NCI-H446 treated with DMSO at 0.1 percent for 48 hours (cell line): ENCODE measurements at regions not wholly inside any gene's neighbourhood (a gene's known extent, or its start where the extent isn't known, plus 50 kb on each side); places are given as distances from the start of the nearest gene placed in this dataset.

ENCODE experiments used
- DNase-seq: peaks from one replicate; lab custom pipeline; 2025; lab: John Stamatoyannopoulos, UW

DNA sequence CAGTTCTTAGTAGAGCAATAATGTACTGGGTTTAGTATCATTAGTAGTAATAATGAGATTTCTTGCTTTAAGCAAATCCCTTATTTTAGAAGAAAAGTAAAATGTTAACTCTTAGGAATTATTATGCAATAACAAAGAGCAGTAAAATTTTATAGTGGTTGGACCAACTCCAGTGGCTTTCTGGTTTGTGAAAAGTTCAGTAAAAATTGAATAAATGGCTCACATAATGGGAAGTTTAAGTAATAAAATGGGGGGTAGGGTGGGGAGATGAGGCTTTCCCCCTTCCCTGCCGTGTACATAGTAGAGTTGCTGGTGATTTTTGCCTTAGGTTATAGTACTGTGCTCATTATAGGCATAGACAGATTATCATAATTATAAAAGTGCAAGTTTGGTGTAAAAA, 250.5 kb upstream of the ATP2B1 start:
- no peak for DNase-seq

DNA sequence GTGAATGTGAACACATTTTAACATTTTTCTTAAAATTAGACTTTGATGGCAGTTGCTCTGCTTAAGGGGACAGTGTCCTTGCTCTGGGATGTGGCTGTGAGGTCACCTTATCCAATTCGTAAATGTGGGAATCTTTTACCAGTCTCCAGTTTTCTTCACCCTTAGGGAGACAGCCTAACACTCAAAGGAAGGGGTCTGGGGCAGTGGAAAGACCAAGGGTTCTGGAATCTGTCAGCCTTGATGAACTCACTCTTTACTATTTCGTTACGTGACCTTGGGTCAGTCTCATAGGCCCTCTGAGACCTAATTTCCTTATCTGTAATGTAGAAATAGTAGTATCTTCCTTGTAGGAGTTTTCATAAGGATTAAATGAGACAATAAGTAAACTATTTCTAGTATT, 245.6 kb upstream of the ATP2B1 start:
- no peak for DNase-seq

DNA sequence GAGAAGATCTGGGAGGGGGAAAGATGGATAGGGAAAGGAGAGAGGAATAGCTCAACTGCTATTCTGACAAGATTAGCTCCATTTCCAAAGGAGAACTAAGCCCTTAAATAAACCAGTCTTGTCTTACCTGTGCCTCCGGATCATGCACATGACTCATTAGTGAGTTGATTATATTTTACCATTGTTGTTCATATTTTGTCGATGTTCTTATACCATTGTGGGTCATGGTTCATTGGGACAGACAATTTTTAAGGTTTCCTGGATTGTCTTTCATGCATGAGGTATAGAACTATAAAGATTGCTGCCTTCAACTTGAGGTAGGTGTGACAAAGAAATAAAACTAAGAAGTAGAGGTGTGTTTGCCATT, 243.0 kb upstream of the ATP2B1 start:
- no peak for DNase-seq

DNA sequence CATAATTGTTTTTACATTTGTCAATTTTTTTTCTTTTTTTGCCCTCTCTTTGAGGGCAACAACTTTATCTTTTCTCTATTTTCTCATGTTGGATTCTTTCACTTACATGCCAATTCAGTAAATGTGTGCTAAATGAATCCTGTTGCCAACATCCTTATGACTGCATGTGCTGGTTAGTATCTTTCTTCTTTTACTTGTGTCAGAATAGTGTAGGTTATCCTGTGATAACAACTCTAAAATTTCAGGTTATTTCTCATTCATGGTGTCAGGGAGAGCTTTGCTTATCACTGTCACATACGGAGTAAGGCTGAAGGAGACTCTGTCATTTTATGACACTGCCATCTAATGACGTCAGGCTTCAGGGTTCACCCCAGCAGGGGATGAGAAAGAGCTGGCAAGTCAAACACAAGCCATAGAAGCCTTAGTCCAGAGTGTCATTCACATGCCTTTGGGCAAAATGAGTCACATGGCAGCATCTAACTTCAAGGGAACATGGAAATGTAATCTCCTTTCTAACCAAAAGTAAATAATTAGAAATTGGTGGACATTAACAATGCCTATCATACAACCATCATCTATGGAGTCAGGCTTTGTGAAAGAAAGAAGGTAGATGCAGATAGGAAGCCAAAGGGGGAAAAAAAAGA, 242.5 kb upstream of the ATP2B1 start:
- no peak for DNase-seq

DNA sequence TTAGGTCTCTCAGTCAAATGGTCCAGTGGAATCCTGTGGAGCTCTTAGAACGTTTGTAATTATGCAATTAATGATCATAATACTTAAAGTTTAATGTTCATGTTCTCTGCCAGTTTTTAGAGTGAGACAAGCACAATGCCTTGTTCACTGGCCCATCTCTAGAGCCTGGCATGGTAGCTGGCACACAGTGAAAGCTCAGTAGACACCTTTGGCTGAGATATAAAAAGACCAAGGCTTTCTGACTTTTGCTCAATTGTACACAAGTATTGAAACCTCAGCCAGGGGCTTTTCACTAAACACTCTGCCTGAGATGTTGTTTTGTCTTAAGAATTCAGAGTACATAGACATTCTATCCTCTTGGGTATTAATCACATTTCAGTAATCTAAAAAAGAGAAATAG, 241.8 kb upstream of the ATP2B1 start:
- no peak for DNase-seq

DNA sequence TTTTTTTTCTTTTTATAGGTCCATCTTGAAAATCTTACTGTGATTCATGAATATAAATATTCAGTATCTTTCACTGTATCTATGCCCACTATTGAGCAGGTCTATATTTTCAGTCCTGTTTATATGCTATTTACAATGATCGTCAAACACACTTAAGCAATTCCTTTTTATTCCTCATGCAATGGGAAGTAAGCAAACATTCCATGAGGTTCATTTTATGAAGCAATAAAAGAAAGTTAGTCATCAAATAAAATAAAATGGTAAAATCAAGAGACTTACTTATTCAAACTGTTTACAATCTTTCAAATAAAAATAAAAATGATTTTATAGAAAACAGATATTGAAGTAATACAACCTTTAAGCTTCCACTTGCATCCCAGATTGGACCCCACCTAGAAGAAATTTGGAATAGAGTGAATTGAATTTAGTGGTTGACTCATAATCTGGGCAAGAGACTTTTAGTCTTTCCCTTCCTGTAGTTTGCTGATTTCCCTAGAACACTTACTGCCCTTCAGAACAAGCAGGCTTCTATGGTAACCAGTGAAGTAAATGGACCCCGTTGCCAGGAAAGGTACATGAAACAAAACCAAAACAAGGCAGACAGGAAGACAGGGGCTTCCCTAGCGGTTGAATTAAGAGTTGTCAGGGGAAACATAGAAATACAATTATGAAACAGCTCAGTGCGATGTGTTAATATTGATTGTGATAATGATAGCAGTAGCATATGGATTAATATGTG, 241.0 kb upstream of the ATP2B1 start:
- peak; percentile 21 for DNase-seq

DNA sequence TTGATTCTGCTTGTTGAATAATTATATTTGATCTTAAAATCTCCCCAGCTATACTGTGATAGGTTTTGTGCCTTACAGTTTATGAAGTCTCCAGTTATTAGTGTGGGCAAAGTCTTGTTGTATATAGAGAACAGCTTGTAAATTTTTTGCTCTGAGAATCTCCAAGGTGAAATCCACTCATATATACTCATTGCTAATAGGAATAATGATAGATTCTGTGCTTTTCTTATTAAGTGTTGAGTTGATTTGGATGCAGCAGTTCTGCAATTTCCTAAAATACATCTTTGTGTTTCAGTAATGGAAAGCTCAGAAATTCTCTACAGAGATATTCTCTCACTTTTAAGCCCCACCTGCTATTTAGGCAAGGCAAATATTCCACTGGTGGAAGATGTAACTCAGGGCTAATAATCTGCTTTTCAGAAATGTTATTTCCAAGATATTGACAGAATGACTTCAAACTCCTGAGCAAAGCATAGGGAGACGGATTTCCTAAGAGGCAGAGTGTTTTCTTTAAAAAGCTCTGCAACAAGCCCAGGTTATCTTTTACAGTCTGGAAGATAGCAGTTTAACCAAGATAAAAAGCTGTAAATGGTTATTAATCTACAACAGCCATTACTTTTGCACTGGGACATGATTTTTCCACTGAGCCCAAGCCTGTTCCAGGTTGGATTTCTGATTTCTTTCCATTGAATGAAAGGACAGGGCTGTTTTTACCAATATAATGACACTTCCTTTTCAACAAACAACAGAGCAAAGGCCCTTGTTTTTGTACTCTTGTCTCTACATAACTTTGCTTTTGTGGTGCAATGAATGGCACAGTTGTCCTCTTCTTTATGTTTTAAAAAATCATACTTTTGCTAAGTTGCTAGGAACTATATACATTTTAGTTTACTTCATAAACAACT, 239.9 kb upstream of the ATP2B1 start:
- DNase-seq = no peak

DNA sequence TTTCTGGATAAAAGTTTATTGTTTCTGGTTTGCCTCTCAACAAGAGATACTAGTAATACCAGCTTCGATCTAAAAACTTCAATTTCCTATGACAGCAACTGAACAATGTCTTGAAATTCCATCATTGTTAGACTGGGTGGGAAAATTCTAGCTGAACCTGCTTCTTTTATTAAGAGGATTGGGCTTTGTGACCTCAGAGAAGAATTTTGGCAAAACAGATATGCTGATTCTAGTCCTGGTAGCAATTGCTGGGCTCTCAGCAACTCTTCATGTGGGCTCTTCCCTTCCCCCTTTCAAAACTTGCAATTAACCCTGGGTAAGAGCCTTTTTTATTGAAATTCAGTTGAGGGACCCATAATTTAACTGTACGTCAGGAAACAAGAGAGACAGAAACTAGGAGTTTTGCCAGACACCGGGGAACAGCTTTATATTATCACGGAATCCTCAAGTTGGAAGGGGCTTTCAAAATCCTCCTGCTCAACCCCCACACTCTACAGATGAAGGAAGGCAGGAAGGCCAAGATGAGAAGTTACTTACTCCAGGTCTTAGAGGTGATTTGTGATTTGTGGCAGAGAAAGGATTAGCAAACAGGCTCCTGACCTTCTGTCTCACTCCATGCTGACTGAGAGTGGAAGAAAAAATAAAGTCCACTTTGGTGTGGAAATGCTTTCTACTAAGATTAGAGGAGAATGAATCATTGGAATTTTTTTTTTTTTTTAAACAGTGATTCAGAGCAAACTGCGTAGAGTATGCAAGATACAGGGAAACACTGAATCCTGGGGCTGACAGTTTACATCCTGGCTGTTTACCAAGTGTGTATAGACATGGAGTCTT, 239.0 kb upstream of the ATP2B1 start:
- no peak for DNase-seq

DNA sequence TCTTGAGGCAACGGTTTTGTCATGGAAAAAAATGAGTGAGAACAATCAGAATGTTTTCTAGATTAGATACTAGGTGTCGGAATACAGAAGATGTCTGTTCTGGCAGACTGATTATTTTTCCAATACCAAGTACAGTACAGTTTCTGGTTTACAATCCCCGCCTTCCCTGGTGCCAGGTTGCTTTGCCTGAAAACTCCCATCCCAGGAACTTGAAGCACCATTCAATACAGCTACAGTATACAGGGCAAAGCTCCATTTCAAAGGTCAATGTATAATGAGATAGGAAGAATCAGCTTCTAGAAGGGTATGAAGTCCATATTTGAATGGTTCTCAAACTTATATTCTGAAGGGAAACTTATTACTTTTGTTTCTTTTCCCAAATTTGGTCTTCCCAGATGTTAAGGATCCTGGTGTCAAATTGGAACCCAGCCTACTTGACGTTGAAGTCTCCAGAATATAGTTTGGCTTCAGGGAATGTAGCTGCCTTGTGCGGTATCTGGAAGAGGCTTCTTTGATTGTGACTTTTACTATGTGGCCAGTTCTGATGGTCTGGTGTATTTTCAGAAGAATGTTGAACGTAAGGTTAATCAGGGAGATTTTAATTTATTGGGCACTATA, 238.0 kb upstream of the ATP2B1 start:
- DNase-seq = no peak

DNA sequence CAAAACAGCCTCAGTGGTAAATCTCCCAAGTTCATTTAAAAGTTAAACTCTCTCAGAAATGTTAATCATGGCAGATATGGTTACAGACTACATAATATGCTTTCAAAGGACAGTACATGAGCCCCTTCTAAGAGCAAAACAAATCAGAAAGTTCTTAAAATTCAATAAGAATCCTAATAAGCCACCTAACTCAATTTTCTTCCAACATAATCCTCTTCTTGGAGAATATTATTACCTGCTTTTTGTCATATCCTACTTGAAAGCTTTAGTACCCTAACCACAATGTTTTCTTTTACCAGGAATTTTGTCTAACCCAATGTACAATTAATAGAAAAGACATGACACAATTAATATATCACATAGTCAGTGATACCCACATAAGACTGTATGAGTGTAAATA, 236.5 kb upstream of the ATP2B1 start:
- no peak for DNase-seq

DNA sequence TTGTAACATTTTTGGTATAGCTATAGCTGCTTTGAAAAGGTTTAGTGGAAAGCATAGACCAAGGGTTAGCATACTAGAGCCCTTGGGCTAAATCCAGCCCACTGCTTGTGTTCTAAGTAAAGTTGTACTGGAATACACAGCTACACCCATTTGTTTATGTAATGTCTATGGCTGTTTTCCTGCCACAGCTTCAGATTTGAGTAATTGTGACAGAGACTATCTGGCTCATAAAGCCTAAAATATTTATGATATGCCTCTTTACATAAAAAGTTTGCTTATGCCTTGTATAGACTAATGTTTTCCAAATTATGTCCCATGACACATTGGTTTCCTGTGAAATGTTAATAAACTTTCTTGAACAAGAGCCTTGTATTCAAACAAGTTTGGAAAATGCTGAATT, 234.8 kb upstream of the ATP2B1 start:
- no peak for DNase-seq

DNA sequence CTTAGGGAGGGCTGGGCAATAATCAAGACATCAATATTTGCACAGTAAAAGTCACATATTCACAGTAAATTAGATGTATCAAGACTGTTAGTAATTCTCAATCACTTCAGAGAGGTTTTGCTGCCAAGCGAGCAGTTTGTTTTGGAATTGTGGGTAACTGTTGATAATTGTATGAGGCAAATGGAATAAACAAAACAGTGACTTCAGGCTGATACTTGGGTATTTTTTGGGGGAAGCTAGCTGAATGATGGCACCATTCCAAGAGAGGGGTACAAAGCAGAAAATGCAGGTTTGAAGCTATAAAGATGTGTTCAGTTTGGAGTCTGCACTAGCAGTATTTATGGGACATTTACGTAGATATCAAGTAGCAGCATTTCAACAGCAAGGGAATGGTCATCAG, 232.8 kb upstream of the ATP2B1 start:
- DNase-seq = no peak

DNA sequence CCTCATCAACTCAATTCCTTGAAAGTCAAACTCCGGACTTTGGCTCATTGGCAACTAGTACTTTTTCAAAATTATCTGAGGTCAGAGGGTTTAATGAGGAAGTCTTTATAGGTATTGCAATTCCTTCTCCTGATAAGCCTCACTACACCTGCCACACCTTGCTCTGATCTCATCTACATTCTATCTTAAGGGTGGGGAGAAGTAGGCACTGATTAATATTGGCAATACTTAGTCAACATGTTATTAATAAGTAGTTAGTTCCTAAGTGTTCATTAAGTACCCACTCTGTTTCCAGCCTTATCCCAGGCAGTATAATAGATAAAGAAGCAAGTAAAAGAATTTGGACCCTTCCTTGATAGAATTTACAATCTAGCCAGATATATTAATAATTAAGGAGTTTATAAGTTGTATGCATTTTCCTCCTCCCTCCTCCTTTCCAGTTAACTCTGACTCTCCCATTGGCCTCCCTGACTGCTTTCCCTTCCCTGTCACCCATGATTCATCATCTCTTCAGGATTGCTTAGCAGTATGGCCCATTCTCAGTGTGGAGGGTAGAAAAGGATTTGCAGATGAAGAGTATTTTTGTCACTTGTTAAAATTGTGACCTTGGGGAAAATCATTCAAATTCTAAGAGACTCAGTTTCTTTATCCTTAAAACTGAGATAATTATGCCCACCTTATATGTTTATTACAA, 231.0 kb upstream of the ATP2B1 start:
- DNase-seq = no peak

DNA sequence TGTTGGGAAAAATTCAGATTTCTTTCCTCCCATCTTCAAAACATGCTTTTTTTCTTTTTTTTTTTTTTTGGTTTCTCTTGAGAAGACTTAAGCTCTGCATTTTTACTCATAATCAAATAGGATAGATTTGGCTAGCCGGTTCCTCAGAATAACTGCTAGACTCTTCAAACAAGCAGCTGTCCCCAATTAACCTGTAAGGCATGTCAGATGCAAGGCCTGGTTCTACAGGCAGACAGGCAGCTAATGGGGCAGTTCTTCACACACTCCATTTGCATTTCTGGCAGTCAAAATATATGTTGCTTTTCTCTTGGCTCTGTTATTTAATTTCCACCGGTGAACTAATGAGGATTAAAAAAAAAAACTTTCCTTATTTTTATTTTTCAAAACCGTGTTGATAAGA, 228.0 kb upstream of the ATP2B1 start:
- DNase-seq = peak; percentile 29

DNA sequence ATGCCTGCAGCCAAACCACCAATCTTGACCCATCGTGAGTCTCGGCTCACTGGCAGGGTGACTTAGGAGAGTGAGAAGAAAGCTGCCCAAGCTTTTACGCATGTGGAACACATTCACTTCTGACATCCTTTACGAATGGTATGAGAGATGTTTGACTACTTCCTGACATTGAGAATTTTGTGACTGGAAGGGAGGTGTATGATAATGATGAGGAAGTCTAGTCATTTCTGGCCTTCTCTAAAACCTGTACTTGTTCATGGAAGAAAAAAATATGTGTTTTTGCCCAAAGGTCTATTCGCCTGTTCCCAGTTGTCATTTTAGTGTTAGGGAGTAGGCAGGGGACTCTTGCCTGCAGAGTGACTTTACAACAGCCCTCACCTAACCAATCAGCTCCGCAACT, 227.2 kb upstream of the ATP2B1 start:
- no peak for DNase-seq

DNA sequence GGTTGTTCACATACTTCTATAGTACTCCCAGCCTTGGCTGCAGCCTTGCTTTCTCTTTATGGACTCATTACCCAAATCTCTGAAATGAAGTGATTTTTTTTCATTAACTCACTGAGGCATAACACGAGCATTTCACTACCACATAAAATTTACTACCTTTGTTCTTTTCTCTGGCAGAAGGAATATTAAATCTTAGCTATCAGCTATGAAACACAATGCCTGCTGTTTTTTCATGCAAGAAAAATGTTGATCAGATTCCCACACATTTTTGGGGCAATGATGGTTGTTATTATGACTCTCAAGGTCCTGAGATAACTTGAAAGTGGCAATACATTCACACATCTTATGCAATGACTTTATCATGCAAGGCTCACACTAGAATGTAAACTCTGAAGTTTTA, 225.3 kb upstream of the ATP2B1 start:
- DNase-seq = no peak

DNA sequence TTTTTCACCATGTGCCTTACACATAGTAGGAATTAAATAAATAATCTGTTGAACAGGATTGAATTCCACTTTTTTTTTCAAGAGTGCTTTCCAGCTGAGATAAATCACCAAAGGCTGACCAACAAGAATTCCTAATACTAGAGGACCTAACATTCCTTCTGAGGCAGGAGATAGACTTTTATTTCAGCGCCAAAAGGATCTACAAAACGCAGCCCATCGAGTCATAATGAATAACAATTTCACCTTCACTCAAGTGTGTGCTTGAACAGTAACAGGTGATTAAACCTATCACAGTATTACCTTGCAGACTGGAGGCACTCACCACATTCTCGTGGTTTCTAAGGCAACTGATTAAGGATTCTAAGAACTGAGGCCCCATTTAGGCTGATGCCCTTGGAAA, 224.3 kb upstream of the ATP2B1 start:
- no peak for DNase-seq

DNA sequence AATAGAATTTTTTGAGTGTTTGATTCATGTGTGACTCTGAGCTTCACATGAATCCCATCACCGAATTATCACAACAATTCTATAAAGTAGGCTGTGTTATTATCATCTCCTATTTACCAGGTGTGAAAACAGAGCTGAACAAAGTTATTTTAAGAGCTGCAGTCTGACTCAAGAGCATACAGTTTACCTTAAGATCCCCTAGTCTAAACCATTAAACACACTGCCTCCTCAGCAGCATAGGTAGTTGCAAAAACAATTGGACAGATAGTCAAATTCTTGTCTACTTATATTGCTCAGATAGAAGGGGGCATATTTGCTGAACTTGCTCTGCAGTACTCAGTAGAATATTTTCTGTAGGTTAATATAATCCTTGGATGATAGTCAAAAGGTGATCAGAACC, 219.8 kb upstream of the ATP2B1 start:
- DNase-seq = no peak

DNA sequence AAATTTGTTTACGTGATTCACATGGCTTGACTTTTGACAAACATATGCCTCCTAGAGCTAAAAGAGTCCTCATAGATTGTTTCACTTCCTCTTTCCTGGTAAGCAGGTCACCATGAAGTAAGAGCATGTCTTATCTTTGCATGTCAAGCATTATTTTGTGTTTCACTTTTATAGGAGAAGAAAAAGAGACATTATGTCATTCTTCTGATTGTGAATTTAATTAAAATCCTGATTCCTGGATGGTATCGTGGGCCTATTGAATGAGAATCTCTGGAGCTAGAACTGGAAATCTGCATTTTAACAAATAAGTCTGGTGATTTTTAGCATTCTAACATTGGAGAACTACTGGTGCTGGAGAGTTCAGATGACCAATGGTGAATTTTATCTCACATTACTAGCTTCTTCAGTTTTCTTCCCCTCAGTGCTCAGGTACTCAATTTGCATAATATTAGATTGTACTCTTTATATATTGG, 218.6 kb upstream of the ATP2B1 start:
- DNase-seq = no peak

DNA sequence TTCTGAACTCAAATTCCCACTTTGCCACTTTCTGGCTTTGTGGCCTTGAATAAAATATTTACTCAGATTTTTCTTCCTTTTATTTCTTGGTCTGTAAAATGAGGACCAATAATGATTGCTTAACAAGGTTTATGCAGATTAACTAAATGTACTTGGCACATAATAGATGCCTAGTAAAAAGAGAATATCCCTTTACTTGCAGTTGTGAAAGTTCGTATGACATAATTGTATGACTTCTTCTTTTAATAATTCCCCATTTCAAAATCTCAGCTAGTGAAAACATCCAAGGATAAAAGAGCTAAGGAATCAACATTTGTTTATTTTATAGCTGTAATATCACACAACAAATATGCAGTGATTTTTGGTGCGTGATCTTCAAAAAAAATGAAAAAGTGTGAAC, 215.6 kb upstream of the ATP2B1 start:
- no peak for DNase-seq

DNA sequence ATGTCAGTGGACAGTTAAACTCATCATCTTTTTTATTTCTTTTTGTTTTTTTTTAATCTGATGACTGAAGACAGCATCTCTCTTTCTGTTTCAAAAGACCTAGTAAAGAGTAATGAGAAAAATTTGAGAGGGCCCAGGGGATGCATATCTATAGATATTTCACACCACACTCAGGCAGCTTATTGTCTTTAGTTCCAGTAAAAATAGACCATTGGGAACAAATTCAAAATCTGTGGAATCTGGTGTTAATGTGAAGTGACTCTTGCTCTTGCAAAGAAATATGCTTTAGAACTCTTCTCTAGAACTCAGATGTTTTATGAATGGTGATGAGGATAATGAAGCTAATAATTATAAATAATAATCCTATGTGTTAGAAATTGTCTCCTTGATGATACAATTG, 214.5 kb upstream of the ATP2B1 start:
- no peak for DNase-seq
